Fibroblast of skin of scalp (primary cell): ENCODE measurements at regions not wholly inside any gene's neighbourhood (a gene's known extent, or its start where the extent isn't known, plus 50 kb on each side); places are given as distances from the start of the nearest gene placed in this dataset.
"Not testable (repeated sequence)": the region's sequence is repeated elsewhere in the genome, so short reads cannot be mapped to it uniquely, and the experiment has no call there.

Experiments
- DNase-seq: peaks from one replicate; pipeline ENCODE4 v3.0.0-alpha.2; 2013

DNA sequence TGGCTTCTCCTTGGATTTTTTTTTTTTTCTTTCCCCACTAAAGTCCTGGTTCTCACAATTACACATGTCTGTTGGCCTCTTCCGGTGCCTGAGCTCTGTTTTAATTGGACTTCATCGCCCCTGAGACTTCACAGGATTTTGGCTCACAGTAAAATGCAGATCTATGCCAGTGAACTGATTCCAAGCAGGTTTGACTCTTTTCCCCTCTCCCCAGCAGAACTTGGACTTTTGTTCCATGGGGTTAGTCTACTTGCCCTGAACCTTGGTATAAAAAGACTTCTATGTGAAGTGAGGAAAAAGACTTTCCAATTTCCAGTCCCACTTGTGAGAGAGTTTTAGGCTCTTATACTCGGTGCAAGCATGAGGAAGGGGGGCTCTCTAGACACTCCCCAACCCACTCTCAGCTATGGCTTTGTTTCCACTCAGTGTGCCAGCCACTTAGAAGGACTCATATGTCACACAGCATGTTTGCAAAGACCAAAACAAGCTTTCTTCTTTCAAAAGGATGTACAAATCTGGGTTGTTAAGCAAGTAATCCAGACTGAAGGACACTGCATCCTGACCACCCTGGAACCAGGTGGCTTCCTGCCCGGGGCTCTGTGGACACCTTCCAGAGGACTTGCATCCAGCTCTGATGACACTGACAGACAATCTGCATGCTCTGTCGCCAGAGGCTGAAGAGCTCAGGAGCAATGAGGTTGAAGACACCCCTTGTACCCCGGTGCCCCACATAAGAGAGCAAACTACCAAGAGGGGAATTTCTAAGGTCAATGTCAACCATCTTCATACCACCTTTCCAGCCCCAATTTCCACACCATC, 221.9 kb upstream of the EGLN3 start:
- DNase-seq = no peak

GRCh38 chr14:34172173-34172451, 221.2 kb upstream of the EGLN3 start:
- DNase-seq = no peak

GRCh38 chr14:34171431-34172172, 220.7 kb upstream of the EGLN3 start:
- DNase-seq = no peak

DNA sequence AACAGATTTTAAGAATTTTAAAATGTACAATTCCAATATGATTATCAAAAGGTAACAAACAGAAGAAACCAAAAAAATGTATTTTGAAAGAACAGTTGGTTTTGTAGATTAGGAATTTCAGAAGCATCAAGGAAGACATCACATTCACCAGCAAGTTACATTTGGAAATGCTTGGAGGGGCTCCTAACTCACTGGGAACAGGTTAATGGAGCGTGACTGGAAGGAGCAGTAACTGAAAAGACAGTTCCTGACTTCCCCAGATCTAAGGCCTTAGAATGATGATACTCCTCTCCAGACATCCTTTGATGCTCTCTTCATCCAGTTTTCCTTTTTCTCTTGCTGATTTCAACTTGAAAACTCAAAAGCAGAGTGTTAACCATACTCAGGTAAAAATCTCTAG, 220.0 kb upstream of the EGLN3 start:
- no peak for DNase-seq

GRCh38 chr14:34169561-34169960, 218.7 kb upstream of the EGLN3 start:
- DNase-seq = no peak

GRCh38 chr14:34168656-34169055, 217.8 kb upstream of the EGLN3 start:
- no peak for DNase-seq

GRCh38 chr14:34165847-34166350, 215.0 kb upstream of the EGLN3 start:
- no peak for DNase-seq

DNA sequence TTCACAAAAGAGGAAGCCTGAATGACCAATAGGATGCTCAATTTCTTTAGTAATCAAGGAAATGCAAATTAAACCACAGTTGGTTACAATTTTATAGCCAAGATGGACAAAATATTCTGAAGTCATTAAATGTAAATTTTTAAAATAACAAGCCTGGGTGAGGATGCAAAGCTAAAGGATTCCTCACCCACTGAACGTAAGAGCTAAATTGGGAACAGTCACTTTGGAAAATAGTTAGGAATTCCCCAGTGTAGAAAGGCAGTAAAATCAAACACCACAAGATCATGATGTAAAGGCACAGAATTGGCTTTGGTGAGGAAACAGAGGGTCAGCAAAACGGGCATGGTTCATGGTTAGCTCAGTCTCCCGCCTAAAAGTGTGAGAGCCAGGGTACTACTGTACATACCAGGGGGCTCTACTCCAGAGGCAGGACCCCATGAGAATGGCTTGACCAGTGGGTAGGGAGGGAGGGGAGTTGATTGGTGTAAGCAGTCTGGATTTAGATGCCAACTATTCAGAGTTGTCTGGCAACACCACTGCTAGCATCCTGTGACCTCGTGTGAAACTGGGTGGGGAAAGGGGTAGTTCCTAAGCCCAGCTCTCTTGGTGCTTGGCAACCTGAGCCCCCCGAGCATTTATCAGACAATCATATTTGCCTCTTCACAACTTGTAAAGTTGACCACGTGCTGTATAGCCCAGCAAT, 213.4 kb upstream of the EGLN3 start:
- DNase-seq = no peak

GRCh38 chr14:34161351-34162082, 210.6 kb upstream of the EGLN3 start:
- no peak for DNase-seq

DNA sequence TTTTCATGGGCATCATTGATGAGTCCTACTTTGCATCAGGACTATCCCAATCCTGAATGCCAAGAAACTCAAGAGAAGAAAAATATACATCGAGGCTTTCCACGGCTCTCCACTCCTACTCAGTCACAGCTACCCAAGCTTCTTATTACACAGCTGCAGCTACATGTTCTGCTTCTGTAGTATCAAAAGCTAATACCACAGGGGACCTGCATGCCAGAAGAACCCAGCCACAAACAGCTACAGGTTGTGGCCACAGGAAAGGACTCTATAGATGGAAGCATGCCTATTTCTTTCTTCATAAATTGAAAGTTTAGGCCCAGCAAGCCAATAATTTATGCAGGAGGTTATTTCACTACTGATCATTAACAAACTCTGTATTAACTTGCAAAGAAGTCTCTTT, 209.7 kb upstream of the EGLN3 start:
- no peak for DNase-seq

DNA sequence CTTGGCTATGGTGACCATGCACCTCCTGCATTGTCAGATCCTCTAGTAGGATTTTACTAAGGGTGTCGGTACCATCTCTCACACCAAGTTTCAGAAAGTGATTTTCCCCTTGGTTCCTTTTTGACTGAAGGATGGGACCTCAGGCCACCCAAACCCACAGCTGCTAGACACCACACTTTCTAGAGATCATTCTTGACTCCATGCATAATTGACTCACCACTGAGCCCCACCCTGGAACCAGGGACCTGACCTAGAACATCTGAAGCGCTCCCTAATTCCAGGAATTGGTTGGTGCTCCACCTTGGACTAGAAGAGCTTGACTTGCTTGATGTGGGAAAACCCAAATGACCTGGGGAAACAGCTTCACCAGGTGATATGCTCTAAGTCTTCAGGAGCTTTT, 206.8 kb upstream of the EGLN3 start:
- DNase-seq = no peak

DNA sequence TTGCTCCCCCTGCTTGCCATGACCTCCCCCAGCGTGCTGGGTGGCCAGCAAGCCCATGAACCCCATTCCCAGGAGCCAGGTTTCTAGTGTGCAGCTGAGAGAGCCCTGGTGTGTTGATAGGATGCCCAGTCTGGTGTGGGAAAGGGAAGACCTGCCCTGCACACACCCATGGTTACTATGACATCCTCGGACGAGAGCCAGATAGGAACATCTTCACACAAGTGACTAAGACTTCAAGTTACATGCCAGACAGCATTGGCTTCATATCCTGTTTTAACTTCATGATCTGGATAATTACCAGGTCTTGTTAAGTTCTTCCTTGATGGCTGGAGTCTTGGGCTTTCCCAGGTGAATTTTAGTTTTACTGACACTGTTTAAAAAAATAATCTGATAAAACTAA, 196.6 kb upstream of the EGLN3 start:
- no peak for DNase-seq

- not testable (repeated sequence) for DNase-seq
Measured at GRCh38 chr14:34140127-34140526, 189.3 kb upstream of the EGLN3 start.

GRCh38 chr14:34139160-34140121, 188.6 kb upstream of the EGLN3 start:
- DNase-seq = peak; percentile 25

- no peak for DNase-seq
Measured at GRCh38 chr14:34138175-34138574, 187.3 kb upstream of the EGLN3 start.

- DNase-seq = no peak
Measured at GRCh38 chr14:34137001-34137745, 186.3 kb upstream of the EGLN3 start.

DNA sequence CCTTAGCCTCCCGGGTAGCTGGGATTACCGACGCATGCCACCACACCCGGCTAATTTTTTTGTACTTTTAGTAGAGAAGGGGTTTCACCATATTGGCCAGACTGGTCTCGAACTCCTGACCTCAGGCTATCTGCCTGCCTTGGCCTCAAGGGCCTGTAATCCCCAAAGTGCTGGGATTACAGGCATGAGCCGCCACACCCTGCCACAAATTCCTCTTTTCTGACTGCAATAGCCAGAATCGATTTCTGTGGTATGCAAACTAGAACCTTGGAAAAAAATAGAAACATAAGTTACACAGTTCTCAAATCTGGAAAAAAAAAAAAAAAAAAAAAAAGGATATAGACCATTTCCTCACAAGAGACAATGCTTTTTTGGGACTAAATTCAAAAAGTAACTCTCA, 184.6 kb upstream of the EGLN3 start:
- DNase-seq = no peak

DNA sequence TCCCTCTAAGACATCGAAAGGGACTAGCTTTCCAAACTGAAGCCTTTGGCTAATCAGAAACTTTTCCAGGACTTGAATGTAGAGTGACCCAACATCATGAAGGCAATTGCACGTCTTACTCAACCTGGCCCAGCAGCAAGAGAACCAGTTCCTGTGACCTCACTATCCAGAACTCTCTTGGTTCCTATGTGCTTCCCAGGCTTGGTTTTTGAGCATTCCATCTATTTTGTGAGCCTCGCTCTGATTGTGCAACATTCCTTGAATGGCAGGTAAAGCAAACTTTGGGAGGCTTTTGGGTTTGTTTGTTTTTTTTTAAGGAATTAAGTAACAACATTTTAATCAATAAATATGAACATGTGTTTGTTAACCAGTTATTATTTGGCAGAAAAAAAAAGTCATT, 183.6 kb upstream of the EGLN3 start:
- no peak for DNase-seq

DNA sequence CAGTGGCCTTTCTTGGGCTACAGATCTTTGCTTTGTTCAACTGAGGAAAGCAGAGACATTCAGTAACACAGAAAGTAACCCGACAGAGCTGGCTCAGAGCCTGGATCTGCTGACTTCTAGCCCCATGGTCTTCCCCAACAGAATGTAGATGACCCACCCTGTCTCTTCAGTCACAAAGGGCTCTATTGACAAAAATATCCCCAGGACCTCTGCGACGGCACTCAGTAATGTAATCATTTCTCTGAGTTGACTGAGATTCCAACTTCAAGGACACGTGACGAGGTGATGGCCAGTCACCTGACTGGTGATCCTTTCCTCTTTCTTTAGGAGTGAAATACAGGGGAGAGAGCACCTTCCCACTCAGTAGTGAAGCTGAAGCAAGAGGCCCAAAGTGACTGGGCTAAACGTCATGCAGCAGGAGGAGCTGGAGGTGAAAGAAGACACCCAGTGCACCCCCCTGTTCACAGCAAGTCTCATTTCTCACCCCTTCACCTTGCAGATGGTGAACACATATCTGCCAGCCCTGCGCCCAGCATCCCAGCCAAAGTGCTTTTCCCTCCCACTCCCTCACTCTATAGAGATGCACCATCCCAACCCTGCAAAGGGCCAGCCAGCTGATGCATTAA, 179.2 kb upstream of the EGLN3 start:
- DNase-seq = no peak

DNA sequence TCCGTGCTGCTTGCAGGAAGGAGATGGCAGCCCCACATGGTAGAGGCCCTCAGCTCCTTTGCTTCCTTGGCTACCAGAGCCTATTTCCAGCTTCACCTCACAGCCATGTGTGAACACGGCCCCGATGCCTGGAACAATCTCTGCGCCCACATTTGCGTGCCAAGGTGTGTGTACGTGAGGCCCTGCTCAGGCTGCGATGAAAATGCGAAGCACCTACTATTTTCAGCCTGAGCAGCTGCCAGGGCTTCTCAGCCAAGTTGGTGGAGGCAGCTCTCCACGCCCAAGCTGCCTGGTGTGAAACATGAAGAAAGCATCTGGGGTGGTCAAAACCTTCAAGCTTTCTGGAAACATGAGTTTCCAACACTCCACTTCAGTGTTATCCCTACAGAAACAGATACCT, 177.8 kb upstream of the EGLN3 start:
- no peak for DNase-seq
